CD4-positive, alpha-beta T cell (primary cell): ENCODE measurements at regions not wholly inside any gene's neighbourhood (a gene's known extent, or its start where the extent isn't known, plus 50 kb on each side); places are given as distances from the start of the nearest gene placed in this dataset.

Experiments
- ATAC-seq: fragments of 200-7000 bp; cut with Tn5 transposase; one replicate; pipeline ENCODE4 v1.10.0; 2022; ENCODE audit warnings: mild to moderate bottlenecking; ENCODE audit not compliant: poor library complexity
- CTCF ChIA-PET: fragments of 350-600 bp; sonication (Branson Sonifier 250); formaldehyde crosslinking; loops from one replicate; lab custom pipeline; 2021; ENCODE audit warnings: antibody characterized with exemption, inconsistent platforms; lab: Charles Lee
- POLR2A ChIA-PET: fragments of 350-600 bp; sonication (Branson Sonifier 250); formaldehyde crosslinking; loops from one replicate; lab custom pipeline; 2021; ENCODE audit warnings: antibody characterized with exemption, inconsistent platforms; lab: Charles Lee
- DNase-seq, 14 experiments: peaks; one replicate each; pipeline ENCODE4 v3.0.0-alpha.2; 2013 to 2020; ENCODE audit warnings: mixed read lengths in 2 of 14
- H3K27ac ChIP-seq, 2 donors: one replicate each; pipeline versions ENCODE4 v1.5.1 to v1.7.0; 2013; ENCODE audit warnings: low read length in 2 of 2, low read depth in 1 of 2, mild to moderate bottlenecking in 1 of 2
- H3K27me3 ChIP-seq, 2 experiments: 1 replicate in 1 of 2; 2 replicates in 1 of 2; pipeline versions ENCODE4 v1.6.1 to v1.7.0; 2013; ENCODE audit warnings: low read length in 2 of 2, control low read depth in 1 of 2, mild to moderate bottlenecking in 1 of 2, moderate library complexity in 1 of 2; ENCODE audit not compliant: insufficient read depth in 2 of 2, control insufficient read depth in 1 of 2
- H3K36me3 ChIP-seq: one replicate; pipeline ENCODE4 v1.6.1; 2013; ENCODE audit warnings: low read length, control low read depth; ENCODE audit not compliant: insufficient read depth
- H3K4me1 ChIP-seq: one replicate; pipeline ENCODE4 v1.6.1; 2013; ENCODE audit warnings: low read length, control low read depth; ENCODE audit not compliant: insufficient read depth
- H3K4me3 ChIP-seq: one replicate; pipeline ENCODE4 v1.5.1; 2013; ENCODE audit warnings: mild to moderate bottlenecking, low read length, moderate library complexity
- H3K9me3 ChIP-seq, 2 experiments: 1 replicate in 1 of 2; 2 replicates in 1 of 2; pipeline versions ENCODE4 v1.6.1 to v1.7.0; 2013; ENCODE audit warnings: low read length in 2 of 2, mild to moderate bottlenecking in 2 of 2, control low read depth in 1 of 2, moderate library complexity in 1 of 2; ENCODE audit not compliant: control insufficient read depth in 1 of 2, insufficient read depth in 1 of 2
- H3K27ac Mint-ChIP-seq: one replicate; pipeline ENCODE4 v1.8.0; 2020; ENCODE audit warnings: mixed read lengths
- H3K27me3 Mint-ChIP-seq: one replicate; pipeline ENCODE4 v1.8.0; 2021; ENCODE audit warnings: mixed read lengths
- H3K36me3 Mint-ChIP-seq: one replicate; pipeline ENCODE4 v1.8.0; 2021; ENCODE audit warnings: low read depth, mixed read lengths
- H3K4me1 Mint-ChIP-seq: one replicate; pipeline ENCODE4 v1.8.0; 2021; ENCODE audit warnings: low read depth, mixed read lengths
- H3K4me3 Mint-ChIP-seq: one replicate; pipeline ENCODE4 v1.8.0; 2020; ENCODE audit warnings: mild to moderate bottlenecking, mixed read lengths
- H3K9me3 Mint-ChIP-seq: one replicate; pipeline ENCODE4 v1.8.0; 2020; ENCODE audit warnings: mixed read lengths
- CTCF ChIP-seq: fragments of 200-600 bp; IDR thresholded peaks from one replicate; pipeline ENCODE4 v1.8.0; 2022; ENCODE audit warnings: antibody characterized with exemption, mild to moderate bottlenecking
- intact Hi-C, 2 experiments: fragments of 100-400 bp; cut with DNase I in 1 of 2; cut with micrococcal nuclease in 1 of 2; formaldehyde crosslinking; loops; one replicate each; pipeline versions ENCODE4 v1.15.1 to v1.9.0; 2023 to 2025; cut with DNase I, micrococcal nuclease

- no peaks in the 10 kb centered on the region for H3K9me3 ChIP-seq
- H3K4me1 ChIP-seq = peaks cover 38% of the 10 kb centered on the region
- no peak overlapping the region for H3K27ac Mint-ChIP-seq
- no peak for DNase-seq
- peaks cover 7% of the 10 kb centered on the region for H3K27me3 Mint-ChIP-seq
- peaks cover 12% of the 10 kb centered on the region for H3K4me1 Mint-ChIP-seq
- TF ChIP-seq CTCF = no peak
- H3K9me3 Mint-ChIP-seq = no peaks in the 10 kb centered on the region
- peaks cover 0 to 8% of the 10 kb centered on the region in 2 experiments for H3K27me3 ChIP-seq
- H3K4me3 ChIP-seq = no peak overlapping the region
- H3K4me3 Mint-ChIP-seq = no peak overlapping the region
- H3K36me3 Mint-ChIP-seq = no peaks in the 10 kb centered on the region
- CTCF ChIA-PET = no interaction called here
- H3K27ac ChIP-seq = no peak overlapping the region
- intact Hi-C loops = no loop called here
- H3K36me3 ChIP-seq = no peaks in the 10 kb centered on the region
- ATAC-seq = no peak
- POLR2A ChIA-PET = interaction anchor here (1.1 kb wide), 1 partner anchor 19 kb away, joined by 3 read pairs; no protein-coding TSS in a partner anchor
Observed at GRCh38 chr2:41899189-41899588, 148.6 kb upstream of the PKDCC start.

GRCh38 chr2:41900101-41900577, 147.7 kb upstream of the PKDCC start:
- H3K4me1 Mint-ChIP-seq = peaks cover 12% of the 10 kb centered on the region
- H3K36me3 Mint-ChIP-seq = no peaks in the 10 kb centered on the region
- intact Hi-C loops = no loop called here
- POLR2A ChIA-PET = no interaction called here
- Histone ChIP-seq H3K27me3 (peaks cover 0 to 8% of the 10 kb centered on the region in 2 experiments), H3K4me3 (no peak overlapping the region), H3K4me1 (peaks cover 29% of the 10 kb centered on the region), H3K36me3 (no peaks in the 10 kb centered on the region), H3K27ac (no peak overlapping the region), H3K9me3 (no peaks in the 10 kb centered on the region)
- CTCF ChIA-PET = interaction anchor here (0.8 kb wide), 1 partner anchor 11 kb away, joined by 3 read pairs; no protein-coding TSS in a partner anchor
- DNase-seq = no peak
- no peaks in the 10 kb centered on the region for H3K9me3 Mint-ChIP-seq
- no peak overlapping the region for H3K4me3 Mint-ChIP-seq
- H3K27me3 Mint-ChIP-seq = peaks cover 12% of the 10 kb centered on the region
- no peak overlapping the region for H3K27ac Mint-ChIP-seq
- no peak for ATAC-seq
- TF ChIP-seq CTCF = no peak

GRCh38 chr2:41902897-41903296, 144.9 kb upstream of the PKDCC start:
- H3K4me3 Mint-ChIP-seq = no peak overlapping the region
- no peaks in the 10 kb centered on the region for H3K4me1 Mint-ChIP-seq
- H3K9me3 ChIP-seq = no peaks in the 10 kb centered on the region
- H3K27me3 Mint-ChIP-seq = peaks cover 25% of the 10 kb centered on the region
- H3K36me3 Mint-ChIP-seq = no peaks in the 10 kb centered on the region
- H3K27me3 ChIP-seq = peaks cover 6 to 8% of the 10 kb centered on the region in 2 experiments
- no peak for ATAC-seq
- no peaks in the 10 kb centered on the region for H3K36me3 ChIP-seq
- intact Hi-C loops = no loop called here
- no peak overlapping the region for H3K27ac Mint-ChIP-seq
- no peak overlapping the region for H3K27ac ChIP-seq
- H3K9me3 Mint-ChIP-seq = no peaks in the 10 kb centered on the region
- no peak for DNase-seq
- ChIA-PET CTCF (no interaction called here), POLR2A (no interaction called here)
- H3K4me1 ChIP-seq = peaks cover 4% of the 10 kb centered on the region
- no peak for TF ChIP-seq CTCF
- no peak overlapping the region for H3K4me3 ChIP-seq
